Immature natural killer cell (primary cell): ENCODE measurements at regions not wholly inside any gene's neighbourhood (a gene's known extent, or its start where the extent isn't known, plus 50 kb on each side); places are given as distances from the start of the nearest gene placed in this dataset.

Experiments used
- DNase-seq, 3 donors: peaks; one replicate each; pipeline ENCODE4 v3.0.0; 2022; ENCODE audit warnings: mixed read lengths in 1 of 3
- H3K27ac Mint-ChIP-seq, 6 donors: one replicate each; pipeline ENCODE4 v1.8.0; 2020; ENCODE audit warnings: mixed read lengths in 6 of 6, mild to moderate bottlenecking in 5 of 6, inconsistent platforms in 4 of 6, moderate library complexity in 3 of 6
- H3K27me3 Mint-ChIP-seq, 3 donors: one replicate each; pipeline ENCODE4 v1.8.0; 2020 to 2021; ENCODE audit warnings: low read depth in 3 of 3, mild to moderate bottlenecking in 3 of 3, mixed read lengths in 3 of 3, moderate library complexity in 3 of 3, inconsistent platforms in 1 of 3
- H3K36me3 Mint-ChIP-seq, 3 donors: one replicate each; pipeline ENCODE4 v1.8.0; 2020; ENCODE audit warnings: mixed read lengths in 3 of 3, inconsistent platforms in 2 of 3, mild to moderate bottlenecking in 2 of 3
- H3K4me1 Mint-ChIP-seq, 2 donors: one replicate each; pipeline ENCODE4 v1.8.0; 2020; ENCODE audit warnings: inconsistent platforms in 2 of 2, mild to moderate bottlenecking in 2 of 2, mixed read lengths in 2 of 2, moderate library complexity in 1 of 2
- H3K4me3 Mint-ChIP-seq, 5 donors: one replicate each; pipeline ENCODE4 v1.8.0; 2020; ENCODE audit warnings: mild to moderate bottlenecking in 5 of 5, mixed read lengths in 5 of 5, inconsistent platforms in 3 of 5, moderate library complexity in 3 of 5
- H3K9me3 Mint-ChIP-seq, 6 donors: one replicate each; pipeline ENCODE4 v1.8.0; 2020; ENCODE audit warnings: mild to moderate bottlenecking in 6 of 6, mixed read lengths in 6 of 6, inconsistent platforms in 4 of 6, moderate library complexity in 3 of 6

GRCh38 chr6:166106076-166106686 is 61.5 kb downstream of the TBXT start:
- H3K4me3 Mint-ChIP-seq = no peak overlapping the region
- peaks cover 1 to 10% (median 6%) of the 10 kb centered on the region in 6 donors for H3K9me3 Mint-ChIP-seq
- H3K36me3 Mint-ChIP-seq = peaks cover 0 to 6% (median 0%) of the 10 kb centered on the region in 3 donors
- peaks cover 4 to 21% (median 4%) of the 10 kb centered on the region in 3 donors for H3K27me3 Mint-ChIP-seq
- DNase-seq = peak; percentile 19 to 39 (median 21)
- H3K27ac Mint-ChIP-seq = no peak overlapping the region
- H3K4me1 Mint-ChIP-seq = peaks cover 0 to 5% of the 10 kb centered on the region in 2 donors

DNA sequence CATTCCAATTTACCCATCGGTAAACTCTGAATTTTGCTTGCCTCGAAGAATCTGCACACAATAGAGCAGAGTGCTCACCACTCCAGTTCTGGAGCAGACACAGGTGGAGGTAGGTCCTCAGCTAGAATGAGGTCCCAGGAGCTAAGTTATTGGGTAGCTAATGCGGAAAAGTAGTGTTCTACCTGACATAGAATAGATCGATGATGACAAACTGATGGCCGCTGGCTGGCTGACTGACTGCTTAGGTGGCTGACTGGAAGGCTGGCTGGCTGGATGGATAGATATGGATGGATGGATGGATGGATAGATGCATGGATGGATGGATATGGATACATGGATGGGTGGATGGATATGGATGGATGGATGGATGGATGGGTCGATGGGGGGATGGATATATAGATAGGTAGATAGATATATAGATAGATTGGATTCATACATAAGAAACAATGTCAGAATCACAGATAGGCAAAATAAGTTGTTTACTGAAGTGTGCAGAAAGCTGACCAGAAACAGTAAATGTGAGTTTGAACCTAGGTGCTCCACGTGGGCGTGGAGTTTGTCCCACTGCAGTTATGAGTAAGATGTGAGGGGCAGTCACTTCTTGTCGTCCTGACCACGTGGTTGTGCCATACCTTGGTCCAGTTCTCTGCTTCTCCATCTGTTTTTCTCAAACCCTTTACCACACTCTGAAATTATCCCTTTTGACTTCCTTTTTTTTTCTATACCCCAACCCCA is 62.1 kb downstream of the TBXT start:
- Mint-ChIP-seq H3K4me1 (peaks cover 0 to 5% of the 10 kb centered on the region in 2 donors), H3K27me3 (peaks cover 4 to 23% (median 4%) of the 10 kb centered on the region in 3 donors), H3K27ac (no peak overlapping the region), H3K4me3 (peak overlapping the region in 2 of 5 donors; percentile 5 to 18), H3K9me3 (peaks cover 1 to 15% (median 6%) of the 10 kb centered on the region in 6 donors), H3K36me3 (peaks cover 0 to 6% (median 0%) of the 10 kb centered on the region in 3 donors)
- DNase-seq = no peak

- Mint-ChIP-seq H3K27ac (no peak overlapping the region), H3K4me3 (no peak overlapping the region), H3K9me3 (peaks cover 1 to 15% (median 6%) of the 10 kb centered on the region in 6 donors), H3K36me3 (peaks cover 0 to 6% (median 0%) of the 10 kb centered on the region in 3 donors), H3K27me3 (peaks cover under 1 to 20% (median 4%) of the 10 kb centered on the region in 3 donors), H3K4me1 (peaks cover 0 to 5% of the 10 kb centered on the region in 2 donors)
- no peak for DNase-seq
Measured at GRCh38 chr6:166104872-166105271, 62.8 kb downstream of the TBXT start.

- Mint-ChIP-seq H3K27me3 (peaks cover 0 to 16% (median 4%) of the 10 kb centered on the region in 3 donors), H3K4me1 (peaks cover 0 to 5% of the 10 kb centered on the region in 2 donors), H3K9me3 (peaks cover 1 to 15% (median 6%) of the 10 kb centered on the region in 6 donors), H3K4me3 (no peak overlapping the region), H3K36me3 (peaks cover 0 to 6% (median 0%) of the 10 kb centered on the region in 3 donors), H3K27ac (no peak overlapping the region)
- no peak for DNase-seq
Measured at GRCh38 chr6:166104107-166104506, 63.5 kb downstream of the TBXT start.

DNA sequence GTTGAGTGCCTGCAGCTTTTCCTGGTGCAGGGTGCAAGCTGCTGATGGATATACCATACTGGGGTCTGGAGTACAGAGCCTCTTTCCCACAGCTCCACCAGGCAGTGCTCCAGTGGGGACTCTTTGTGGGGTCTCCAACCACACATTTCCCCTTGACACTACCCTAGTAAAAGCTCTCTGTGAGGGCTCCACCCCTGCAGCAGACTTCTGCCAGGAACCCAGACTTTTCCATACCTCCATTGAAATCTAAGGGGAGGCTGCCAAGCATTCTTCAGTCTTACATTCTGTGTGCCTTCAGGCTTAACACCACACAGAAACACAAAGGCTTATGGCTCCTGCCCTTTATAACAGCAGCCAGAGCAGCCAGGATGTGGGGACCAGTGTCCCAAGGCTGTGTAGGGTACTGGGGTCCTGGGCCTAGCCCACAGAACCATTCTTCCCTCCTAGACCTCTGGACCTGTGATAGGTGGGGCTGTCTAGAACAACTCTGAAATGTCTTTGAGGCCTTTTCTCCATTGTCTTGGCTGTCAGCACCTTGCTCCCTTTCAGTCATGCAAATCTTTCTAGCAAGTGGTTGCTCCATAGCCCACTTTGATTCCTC is 65.7 kb downstream of the TBXT start:
- Mint-ChIP-seq H3K36me3 (peaks cover 0 to 6% (median 0%) of the 10 kb centered on the region in 3 donors), H3K27ac (no peak overlapping the region), H3K4me1 (peaks cover 0 to 5% of the 10 kb centered on the region in 2 donors), H3K9me3 (peaks cover 1 to 15% (median 6%) of the 10 kb centered on the region in 6 donors), H3K27me3 (peaks cover 0 to 24% (median 8%) of the 10 kb centered on the region in 3 donors), H3K4me3 (no peak overlapping the region)
- no peak for DNase-seq

DNA sequence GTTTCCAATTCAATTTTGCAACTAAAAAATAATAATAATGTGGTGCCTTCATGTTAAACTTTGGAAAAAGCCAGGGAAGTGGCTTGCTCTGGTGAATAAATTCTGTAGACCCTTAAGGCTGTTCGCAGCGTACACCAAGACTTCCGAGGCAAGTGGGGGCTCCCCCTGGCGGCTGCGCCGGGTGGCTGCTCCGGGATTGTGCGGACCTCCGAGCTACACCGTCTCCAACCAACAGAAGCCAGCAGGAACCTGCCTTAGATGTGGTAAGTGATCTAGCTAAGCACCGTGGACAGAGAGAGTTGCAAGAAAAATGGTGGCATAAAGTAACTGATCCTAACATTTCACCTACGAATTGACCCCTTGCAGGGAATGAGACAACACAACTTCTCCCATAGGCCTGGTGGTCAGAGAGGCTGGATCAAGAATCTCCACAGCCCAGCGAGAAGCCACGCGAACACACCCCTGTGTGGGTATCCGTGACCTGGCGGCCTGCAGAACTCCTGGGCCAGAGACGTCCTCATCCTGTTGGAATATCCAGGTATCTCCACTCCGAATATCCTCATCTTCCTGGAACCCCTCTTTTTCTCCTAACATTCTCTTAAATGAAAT is 69.6 kb downstream of the TBXT start:
- no peaks in the 10 kb centered on the region for H3K4me1 Mint-ChIP-seq
- DNase-seq = peak; percentile 23 to 45 (median 24)
- H3K27me3 Mint-ChIP-seq = peaks cover 5 to 39% (median 15%) of the 10 kb centered on the region in 3 donors
- H3K4me3 Mint-ChIP-seq = peak overlapping the region in 2 of 5 donors; percentile 22 to 39
- peaks cover 0 to 6% (median 0%) of the 10 kb centered on the region in 3 donors for H3K36me3 Mint-ChIP-seq
- no peak overlapping the region for H3K27ac Mint-ChIP-seq
- H3K9me3 Mint-ChIP-seq = peaks cover 1 to 15% (median 6%) of the 10 kb centered on the region in 6 donors

DNA sequence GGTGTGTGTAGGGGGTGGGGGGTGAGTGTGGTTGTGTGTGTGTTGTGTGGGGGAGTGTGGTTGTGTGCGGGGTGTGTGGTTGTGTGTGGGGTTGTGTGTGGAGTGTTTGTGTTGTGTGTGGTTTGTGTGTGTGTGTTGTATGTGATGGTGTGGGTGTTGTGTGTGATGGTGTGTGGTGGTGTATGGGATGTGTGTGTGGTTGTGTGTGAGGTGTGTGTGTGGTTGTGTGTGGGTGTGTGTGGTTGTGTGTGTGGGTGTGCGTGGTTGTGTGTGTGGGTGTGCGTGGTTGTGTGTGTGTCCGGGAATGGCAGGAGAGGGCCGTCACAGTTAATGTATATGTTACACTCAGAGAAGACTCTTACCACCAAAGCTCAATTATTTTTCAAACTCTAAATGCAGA is 79.8 kb downstream of the TBXT start:
- no peak for DNase-seq
- peaks cover 0 to 7% (median 4%) of the 10 kb centered on the region in 3 donors for H3K27me3 Mint-ChIP-seq
- no peak overlapping the region for H3K27ac Mint-ChIP-seq
- no peak overlapping the region for H3K4me3 Mint-ChIP-seq
- H3K36me3 Mint-ChIP-seq = no peaks in the 10 kb centered on the region
- H3K4me1 Mint-ChIP-seq = no peaks in the 10 kb centered on the region
- H3K9me3 Mint-ChIP-seq = no peaks in the 10 kb centered on the region

DNA sequence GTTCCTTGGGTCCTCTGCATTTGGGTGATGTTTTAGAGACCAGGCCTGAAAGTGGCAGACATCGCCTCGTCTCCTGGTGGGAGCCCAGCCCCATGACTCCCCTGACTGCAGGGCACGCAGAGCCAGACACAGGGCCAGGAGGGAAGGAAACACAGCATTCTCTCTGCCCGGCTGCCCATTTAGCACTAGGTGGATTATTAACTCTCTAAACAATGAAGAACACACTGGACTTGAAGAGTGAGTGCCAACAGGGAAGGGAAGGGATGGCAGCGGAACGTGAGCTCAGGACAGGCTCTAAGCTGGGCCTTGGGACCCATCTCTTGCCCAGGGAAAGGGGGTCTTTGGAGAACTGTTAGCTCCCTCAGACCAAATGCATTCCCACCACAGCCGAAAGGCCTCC is 80.4 kb downstream of the TBXT start:
- no peak for DNase-seq
- Mint-ChIP-seq H3K36me3 (no peaks in the 10 kb centered on the region), H3K4me1 (no peaks in the 10 kb centered on the region), H3K27ac (no peak overlapping the region), H3K4me3 (no peak overlapping the region), H3K9me3 (no peaks in the 10 kb centered on the region), H3K27me3 (peaks cover 0 to 8% (median 4%) of the 10 kb centered on the region in 3 donors)

- Mint-ChIP-seq H3K9me3 (no peaks in the 10 kb centered on the region), H3K36me3 (no peaks in the 10 kb centered on the region), H3K4me1 (no peaks in the 10 kb centered on the region), H3K27me3 (peaks cover 0 to 8% (median 2%) of the 10 kb centered on the region in 3 donors), H3K4me3 (no peak overlapping the region), H3K27ac (no peak overlapping the region)
- DNase-seq = no peak
Measured at GRCh38 chr6:166085500-166085899, 82.2 kb downstream of the TBXT start.

DNA sequence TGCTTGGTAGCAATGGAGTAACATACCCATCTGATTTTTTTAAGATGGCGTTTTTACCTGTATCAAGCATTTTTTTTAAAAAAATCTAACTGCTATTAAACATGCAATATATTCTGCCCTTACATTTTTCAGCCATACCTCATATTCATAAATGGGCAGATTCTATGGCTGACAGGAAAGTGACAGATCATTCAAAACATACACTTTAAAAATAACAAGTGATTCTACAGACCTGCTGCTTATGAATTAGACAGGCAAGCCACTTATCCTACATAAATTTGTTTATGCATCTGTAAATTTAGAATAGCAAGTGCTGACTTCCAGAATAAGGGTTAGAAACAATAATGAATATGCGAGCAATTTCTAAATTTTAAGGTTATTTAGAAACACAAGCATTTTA is 82.7 kb downstream of the TBXT start:
- Mint-ChIP-seq H3K4me3 (no peak overlapping the region), H3K4me1 (no peaks in the 10 kb centered on the region), H3K36me3 (no peaks in the 10 kb centered on the region), H3K27me3 (peaks cover 0 to 8% (median 2%) of the 10 kb centered on the region in 3 donors), H3K9me3 (no peaks in the 10 kb centered on the region), H3K27ac (no peak overlapping the region)
- no peak for DNase-seq

DNA sequence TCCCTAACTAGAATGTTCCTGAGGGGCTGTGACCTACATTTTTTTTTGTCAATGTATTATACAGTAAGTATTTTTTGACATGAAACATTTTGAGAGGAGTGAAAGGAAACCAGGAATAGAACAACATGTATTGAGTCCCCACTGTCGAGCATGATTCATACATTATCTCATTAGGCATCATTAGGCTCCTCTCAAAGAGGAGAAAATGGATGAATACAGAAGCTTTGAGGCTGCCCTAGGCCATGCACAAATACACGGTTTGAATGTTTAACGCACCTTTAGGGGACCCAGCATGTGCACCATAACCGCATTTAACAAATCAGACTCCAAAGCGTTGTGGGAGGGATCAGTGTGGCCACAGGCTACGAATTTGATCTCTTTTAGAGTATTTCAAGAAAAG is 87.8 kb downstream of the TBXT start:
- Mint-ChIP-seq H3K27me3 (peaks cover 0 to 10% (median 3%) of the 10 kb centered on the region in 3 donors), H3K4me3 (no peak overlapping the region), H3K4me1 (no peaks in the 10 kb centered on the region), H3K9me3 (no peaks in the 10 kb centered on the region), H3K36me3 (no peaks in the 10 kb centered on the region), H3K27ac (no peak overlapping the region)
- DNase-seq = no peak

GRCh38 chr6:166078294-166078693 is 89.4 kb downstream of the TBXT start:
- H3K36me3 Mint-ChIP-seq = no peaks in the 10 kb centered on the region
- no peaks in the 10 kb centered on the region for H3K9me3 Mint-ChIP-seq
- no peaks in the 10 kb centered on the region for H3K4me1 Mint-ChIP-seq
- DNase-seq = no peak
- no peak overlapping the region for H3K4me3 Mint-ChIP-seq
- H3K27ac Mint-ChIP-seq = no peak overlapping the region
- peaks cover 0 to 9% (median 3%) of the 10 kb centered on the region in 3 donors for H3K27me3 Mint-ChIP-seq

DNA sequence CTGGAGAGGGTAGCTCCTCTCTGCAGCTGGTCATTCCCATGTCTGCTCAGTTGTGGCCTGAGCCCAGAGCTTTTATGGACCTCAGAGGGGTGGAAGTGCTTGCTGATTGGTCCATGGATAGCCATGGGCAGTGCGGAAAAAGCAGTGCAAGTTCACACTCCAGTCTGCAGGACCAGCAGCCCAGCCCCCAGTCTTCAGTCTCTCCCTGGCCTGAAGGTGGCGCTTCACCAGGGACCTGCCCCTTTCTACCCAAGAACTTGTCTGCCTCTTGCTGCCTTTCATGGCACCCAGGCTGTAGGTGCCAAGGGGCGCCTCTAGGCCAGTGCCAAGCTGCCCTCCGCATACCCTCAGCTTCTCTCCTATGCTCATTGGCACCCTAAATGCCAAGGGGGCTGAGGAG is 91.0 kb downstream of the TBXT start:
- H3K4me3 Mint-ChIP-seq = no peak overlapping the region
- no peak for DNase-seq
- no peaks in the 10 kb centered on the region for H3K36me3 Mint-ChIP-seq
- no peaks in the 10 kb centered on the region for H3K4me1 Mint-ChIP-seq
- peaks cover 0 to 7% (median 4%) of the 10 kb centered on the region in 3 donors for H3K27me3 Mint-ChIP-seq
- H3K9me3 Mint-ChIP-seq = no peaks in the 10 kb centered on the region
- H3K27ac Mint-ChIP-seq = no peak overlapping the region

DNA sequence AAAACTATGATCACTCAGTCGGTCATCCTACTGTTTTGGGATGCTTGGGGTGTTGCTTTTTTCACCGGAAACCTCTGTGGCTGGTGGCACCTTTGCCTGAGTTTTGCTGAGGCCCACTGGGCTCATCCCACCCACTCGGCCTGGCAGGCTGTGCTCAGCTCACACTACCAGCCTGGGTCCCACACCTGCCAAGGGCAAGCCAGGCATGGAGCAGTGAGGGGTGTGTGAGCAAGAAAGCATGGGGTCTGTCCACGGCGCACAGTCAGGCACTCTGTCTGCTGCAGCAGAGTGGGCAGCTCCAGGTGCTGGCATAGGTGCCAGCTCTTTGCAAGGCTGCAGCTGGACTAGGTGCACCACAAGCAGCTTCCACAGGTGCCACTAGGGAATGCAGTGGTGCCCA is 91.7 kb downstream of the TBXT start:
- no peaks in the 10 kb centered on the region for H3K36me3 Mint-ChIP-seq
- no peaks in the 10 kb centered on the region for H3K9me3 Mint-ChIP-seq
- H3K27ac Mint-ChIP-seq = no peak overlapping the region
- H3K4me3 Mint-ChIP-seq = no peak overlapping the region
- peaks cover 0 to 7% (median 4%) of the 10 kb centered on the region in 3 donors for H3K27me3 Mint-ChIP-seq
- H3K4me1 Mint-ChIP-seq = no peaks in the 10 kb centered on the region
- DNase-seq = no peak
